ENCODE measurements at regions not wholly inside any gene's neighbourhood (a gene's known extent, or its start where the extent isn't known, plus 50 kb on each side); places are given as distances from the start of the nearest gene placed in this dataset.
"Not testable (repeated sequence)": the region's sequence is repeated elsewhere in the genome, so short reads cannot be mapped to it uniquely, and the experiment has no call there.

- DNase-seq (ENCODE audit: low spot score): no peak
Observed at GRCh38 chr9:3659647-3660046, 133.8 kb upstream of the RFX3 start.

- DNase-seq (ENCODE audit: low spot score): no peak
Observed at GRCh38 chr9:3658964-3659363, 133.2 kb upstream of the RFX3 start.

- no peak for DNase-seq (ENCODE audit: low spot score)
Observed at GRCh38 chr9:3656224-3656623, 130.4 kb upstream of the RFX3 start.

- DNase-seq (ENCODE audit: low spot score): no peak
Observed at GRCh38 chr9:3650994-3651622, 125.3 kb upstream of the RFX3 start.

- no peak for DNase-seq (ENCODE audit: low spot score)
Observed at GRCh38 chr9:3648722-3649246, 123.0 kb upstream of the RFX3 start.

GRCh38 chr9:3648266-3648665 lies 122.5 kb upstream of the RFX3 start:
- DNase-seq (ENCODE audit: low spot score): no peak

DNA sequence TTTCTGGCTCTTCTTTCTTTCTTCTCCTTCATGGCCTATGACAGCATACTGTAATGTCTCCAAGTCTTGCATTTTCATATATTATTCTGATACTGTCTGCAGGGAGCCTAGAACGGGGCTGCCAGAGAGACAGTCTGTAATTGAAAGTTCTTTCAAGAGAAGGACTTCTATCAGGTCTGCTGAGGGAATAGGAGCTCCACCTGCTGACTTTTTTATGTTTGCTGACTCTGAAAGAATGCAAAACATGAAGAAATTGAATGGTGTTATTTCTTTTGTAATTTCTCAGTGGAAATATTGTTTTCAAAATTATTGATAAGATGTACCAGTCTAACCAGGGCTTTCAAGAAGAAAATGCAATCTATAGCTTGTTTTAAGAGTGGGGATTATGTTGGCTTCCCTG lies 121.9 kb upstream of the RFX3 start:
- no peak for DNase-seq (ENCODE audit: low spot score)

DNA sequence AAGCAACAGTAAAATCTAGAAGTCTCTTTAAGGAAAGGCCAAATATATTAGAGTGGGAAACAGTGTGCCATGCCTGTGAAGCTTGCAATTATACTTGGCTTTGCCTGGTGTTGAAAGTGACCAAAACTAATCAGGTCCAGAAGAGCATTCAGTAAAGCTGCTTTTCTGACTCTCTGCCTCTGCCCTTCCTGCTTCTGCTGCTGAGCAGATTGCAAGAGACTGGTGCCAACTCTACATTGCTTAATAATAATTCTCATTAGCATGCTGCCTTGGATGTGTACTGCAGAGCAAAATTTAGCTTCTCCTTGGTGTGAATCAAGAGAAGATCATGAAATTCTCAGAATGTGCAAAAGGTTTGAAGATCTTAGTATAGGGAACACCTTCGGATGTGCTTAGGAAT lies 120.4 kb upstream of the RFX3 start:
- no peak for DNase-seq (ENCODE audit: low spot score)

GRCh38 chr9:3642075-3642474 lies 116.3 kb upstream of the RFX3 start:
- not testable (repeated sequence) for DNase-seq (ENCODE audit: low spot score)

DNA sequence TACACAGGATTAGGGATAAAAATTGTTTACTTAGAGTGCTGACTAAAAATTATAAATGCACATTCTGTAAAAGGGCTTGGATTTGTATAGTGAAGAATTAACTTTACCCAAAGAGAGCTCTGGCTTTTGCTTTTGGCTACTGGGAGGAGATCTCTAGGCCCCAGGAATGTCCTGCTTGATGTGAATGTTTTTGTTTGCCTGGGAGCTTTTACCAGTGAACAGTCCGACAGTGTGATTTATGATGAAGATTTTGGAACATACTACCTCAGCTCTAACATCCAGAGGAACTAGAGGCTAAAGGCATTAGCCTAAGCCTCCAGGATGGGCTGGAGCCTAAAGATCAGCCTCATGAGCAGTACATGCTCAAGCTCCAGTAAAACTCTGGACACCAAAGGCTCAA lies 103.7 kb upstream of the RFX3 start:
- no peak for DNase-seq (ENCODE audit: low spot score)

- no peak for DNase-seq (ENCODE audit: low spot score)
Observed at GRCh38 chr9:3628239-3628638, 102.4 kb upstream of the RFX3 start.

DNA sequence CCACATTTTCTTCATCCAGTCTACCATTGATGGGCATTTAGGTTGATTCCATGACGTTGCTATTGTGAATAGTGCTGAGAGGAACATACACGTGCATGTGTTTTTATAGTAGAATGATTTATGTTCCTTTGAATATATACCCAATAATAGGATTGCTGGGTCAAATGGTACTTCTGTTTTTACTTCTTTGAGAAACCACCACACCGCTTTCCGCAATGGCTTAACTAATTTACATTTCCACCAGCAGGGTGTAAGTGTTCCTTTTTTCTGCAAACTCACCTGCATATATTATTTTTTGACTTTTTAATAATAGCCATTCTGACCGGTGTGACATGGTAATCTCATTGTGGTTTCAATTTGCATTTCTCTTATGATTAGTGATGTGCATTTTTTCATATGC lies 82.2 kb upstream of the RFX3 start:
- no peak for DNase-seq (ENCODE audit: low spot score)

DNA sequence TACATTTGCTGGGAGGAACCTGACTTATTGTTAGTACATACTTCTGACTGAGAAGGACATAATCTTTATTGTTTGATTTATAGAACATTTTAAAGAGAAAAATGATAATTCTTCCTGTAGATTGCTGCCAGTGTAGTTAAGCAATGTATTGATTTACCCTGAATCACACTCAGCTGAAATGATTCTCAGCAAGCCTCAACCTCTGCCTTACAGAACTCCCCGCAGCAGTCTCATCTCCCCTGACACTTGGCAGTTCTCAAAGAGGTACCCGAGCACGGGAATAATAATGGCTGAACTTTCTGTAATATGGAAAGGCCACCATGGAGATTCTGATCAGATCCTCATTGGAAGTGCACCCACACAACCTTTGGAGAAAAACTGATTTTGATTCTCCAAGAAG lies 74.9 kb upstream of the RFX3 start:
- DNase-seq (ENCODE audit: low spot score): no peak

GRCh38 chr9:3597792-3598191 lies 72.0 kb upstream of the RFX3 start:
- no peak for DNase-seq (ENCODE audit: low spot score)

DNA sequence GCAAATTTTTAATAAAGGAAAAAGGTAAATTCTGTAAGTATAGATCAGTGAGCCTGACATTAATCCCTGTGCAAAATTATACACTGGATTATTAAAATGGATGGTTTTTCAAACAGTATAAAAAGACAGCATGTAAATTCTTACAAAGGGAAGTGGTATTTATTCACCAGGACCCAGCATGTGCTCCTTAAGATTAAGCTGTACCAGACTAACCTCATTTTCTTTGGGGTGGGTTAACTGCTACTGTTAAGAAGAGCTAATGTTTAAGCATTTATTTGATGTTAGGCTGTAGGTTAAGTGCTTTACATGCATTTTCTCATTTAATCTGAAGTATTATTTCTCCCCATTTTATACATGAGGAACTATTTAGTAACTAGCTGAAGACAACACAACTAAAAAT lies 60.3 kb upstream of the RFX3 start:
- DNase-seq (ENCODE audit: low spot score): no peak

DNA sequence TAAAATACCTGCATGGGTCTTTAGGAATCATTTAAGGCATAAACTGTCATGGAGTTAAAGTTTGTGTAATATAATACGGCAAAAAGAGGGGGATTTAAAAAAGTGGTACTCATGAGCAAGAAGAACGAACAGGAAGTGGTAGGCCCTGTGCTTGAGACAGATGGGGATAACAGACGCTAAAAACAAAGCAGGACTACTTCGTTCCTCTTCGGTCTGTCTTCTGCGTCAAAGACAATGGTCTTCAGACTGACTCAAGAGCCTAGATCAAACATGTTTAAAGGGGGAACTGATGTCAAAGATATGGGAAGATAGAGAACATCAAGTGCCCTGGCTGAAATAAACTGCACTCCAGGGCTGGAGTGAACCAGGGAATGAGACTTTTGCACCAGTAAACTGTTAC lies 59.8 kb upstream of the RFX3 start:
- DNase-seq (ENCODE audit: low spot score): no peak

DNA sequence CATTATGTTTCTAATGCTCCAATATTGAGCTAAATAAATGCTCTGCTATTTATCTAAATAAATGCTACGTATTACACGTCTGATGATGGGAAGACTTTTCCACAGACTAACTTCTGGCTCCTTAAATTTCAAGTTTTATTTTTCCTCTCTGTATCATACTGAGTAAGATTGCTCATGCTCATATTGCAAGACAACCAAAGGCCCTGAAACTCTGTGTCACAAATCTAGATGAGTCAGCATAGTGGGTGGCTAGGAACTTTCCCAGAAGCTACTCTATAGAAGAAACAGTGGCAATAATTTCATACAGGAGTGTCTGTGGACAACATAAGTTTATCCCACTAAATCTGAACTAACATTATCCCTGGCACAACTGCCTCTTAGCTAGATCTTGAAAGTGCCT lies 53.0 kb upstream of the RFX3 start:
- DNase-seq (ENCODE audit: low spot score): no peak

- DNase-seq (ENCODE audit: low spot score): no peak
Observed at GRCh38 chr9:3576328-3576727, 50.5 kb upstream of the RFX3 start.

DNA sequence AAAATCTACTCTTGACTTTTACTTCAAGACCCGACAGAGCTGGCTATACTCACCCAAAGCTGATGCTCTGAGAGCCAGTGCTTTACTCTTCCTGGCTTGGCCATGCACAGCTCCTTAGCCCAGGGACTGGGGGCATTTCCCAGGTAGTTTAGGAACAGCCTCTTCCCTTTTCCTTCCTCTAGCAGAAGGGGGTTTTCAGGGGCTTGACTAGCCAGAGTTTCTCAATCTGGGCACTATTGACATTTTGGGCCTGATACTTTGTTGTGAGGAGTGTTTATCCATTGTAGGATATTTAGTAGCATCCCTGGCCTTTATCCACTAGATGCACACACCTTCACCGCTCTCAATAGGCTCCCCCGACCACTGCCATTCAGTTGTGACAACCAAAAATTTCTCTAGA lies 50.0 kb upstream of the RFX3 start:
- DNase-seq (ENCODE audit: low spot score): no peak

Measured in HuH-7.5 (cell line).